ENCODE measurements at regions not wholly inside any gene's neighbourhood (a gene's known extent, or its start where the extent isn't known, plus 50 kb on each side); places are given as distances from the start of the nearest gene placed in this dataset.

GRCh38 chr13:89878904-89879303 is 1468.6 kb upstream of the MIR17HG start (continued):
- TF ChIP-seq MLX (CRISPR knock-in tag; IDR thresholded peaks at IDR 0.05) (no peak), GABPB1 (CRISPR knock-in tag; IDR thresholded peaks at IDR 0.05) (no peak), AFF4 (CRISPR knock-in tag; IDR thresholded peaks at IDR 0.05; ENCODE audit: borderline replicate concordance) (no peak), ARID4B (CRISPR knock-in tag; IDR thresholded peaks at IDR 0.05; ENCODE audit: borderline replicate concordance) (no peak), FOXJ3 (CRISPR knock-in tag; IDR thresholded peaks at IDR 0.05; ENCODE audit: borderline replicate concordance) (no peak), SOX15 (CRISPR knock-in tag; IDR thresholded peaks at IDR 0.05) (no peak), ZNF219 (CRISPR knock-in tag; IDR thresholded peaks at IDR 0.05; ENCODE audit: borderline replicate concordance) (no peak), CREM (CRISPR knock-in tag; IDR thresholded peaks at IDR 0.05) (no peak)

- TF ChIP-seq GRHL2 (CRISPR knock-in tag; IDR thresholded peaks at IDR 0.05; ENCODE audit: insufficient replicate concordance, severe bottlenecking) (no peak), NFE2L1 (CRISPR knock-in tag; IDR thresholded peaks at IDR 0.05) (no peak), ARID4B (CRISPR knock-in tag; IDR thresholded peaks at IDR 0.05; ENCODE audit: borderline replicate concordance) (no peak), FOXJ3 (CRISPR knock-in tag; IDR thresholded peaks at IDR 0.05; ENCODE audit: borderline replicate concordance) (no peak), SMAD4 (CRISPR knock-in tag; IDR thresholded peaks at IDR 0.05) (no peak), JUN (CRISPR knock-in tag; IDR thresholded peaks at IDR 0.05) (no peak), PRRX2 (CRISPR knock-in tag; IDR thresholded peaks at IDR 0.05) (no peak), ATF1 (CRISPR knock-in tag; IDR thresholded peaks at IDR 0.05) (no peak)
- Mint-ChIP-seq H3K36me3 (no peaks in the 10 kb centered on the region), H3K9me3 (peaks cover 3% of the 10 kb centered on the region), H3K4me3 (no peak overlapping the region), H3K27ac (no peak overlapping the region), H3K27me3 (ENCODE audit: low read depth) (no peaks in the 10 kb centered on the region), H3K4me1 (no peaks in the 10 kb centered on the region)
- POLR2A ChIA-PET, result interaction anchor here (0.6 kb wide), 1 partner anchor 29 kb away, joined by 3 read pairs; no protein-coding TSS in a partner anchor
- CTCF ChIA-PET, result no interaction called here
- no peak for ATAC-seq
- no peak for DNase-seq (ENCODE audit: low spot score)
Observed at GRCh38 chr13:89880201-89880600, 1467.3 kb upstream of the MIR17HG start.
